CD4-positive, CD25-positive, alpha-beta regulatory T cell (primary cell): ENCODE measurements at regions not wholly inside any gene's neighbourhood (a gene's known extent, or its start where the extent isn't known, plus 50 kb on each side); places are given as distances from the start of the nearest gene placed in this dataset.

Experiments
- ATAC-seq, 2 donors: fragments of 150-1000 bp; cut with Tn5 transposase; one replicate each; pipeline ENCODE4 v1.10.0; 2021; ENCODE audit warnings: low read depth in 2 of 2, moderate number of reproducible peaks in 2 of 2, moderate library complexity in 1 of 2
- DNase-seq, 3 donors: peaks; one replicate each; pipeline versions ENCODE4 v3.0.0 to v3.0.0-alpha.2; 2012 to 2022; ENCODE audit warnings: mixed read lengths in 1 of 3
- H3K27ac ChIP-seq: one replicate; pipeline ENCODE4 v1.7.0; 2013; ENCODE audit warnings: mild to moderate bottlenecking, low read length; ENCODE audit not compliant: insufficient read depth, poor library complexity, severe bottlenecking
- H3K27me3 ChIP-seq: one replicate; pipeline ENCODE4 v1.7.0; 2013; ENCODE audit warnings: low read length; ENCODE audit not compliant: control insufficient read depth, insufficient read depth
- H3K36me3 ChIP-seq: one replicate; pipeline ENCODE4 v1.7.0; 2013; ENCODE audit warnings: mild to moderate bottlenecking, low read length, moderate library complexity; ENCODE audit not compliant: control insufficient read depth, insufficient read depth
- H3K4me1 ChIP-seq: 2 replicates; pipeline ENCODE4 v1.7.0; 2013; ENCODE audit warnings: mild to moderate bottlenecking, low read length; ENCODE audit not compliant: insufficient read depth, control insufficient read depth, poor library complexity, severe bottlenecking
- H3K4me3 ChIP-seq: one replicate; pipeline ENCODE4 v1.7.0; 2013; ENCODE audit warnings: low read depth, mild to moderate bottlenecking, low read length, moderate library complexity
- H3K9me3 ChIP-seq, 2 experiments: 1 replicate in 1 of 2; 2 replicates in 1 of 2; pipeline ENCODE4 v1.7.0; 2013; ENCODE audit warnings: low read length in 2 of 2, mild to moderate bottlenecking in 1 of 2, moderate library complexity in 1 of 2; ENCODE audit not compliant: control insufficient read depth in 2 of 2
- H3K27ac Mint-ChIP-seq, 3 donors: one replicate each; pipeline ENCODE4 v1.8.0; 2020 to 2022; ENCODE audit warnings: mild to moderate bottlenecking in 3 of 3, mixed read lengths in 3 of 3, moderate library complexity in 2 of 3
- H3K27me3 Mint-ChIP-seq: one replicate; pipeline ENCODE4 v1.8.0; 2022; ENCODE audit warnings: mild to moderate bottlenecking, mixed read lengths
- H3K36me3 Mint-ChIP-seq: one replicate; pipeline ENCODE4 v1.8.0; 2020; ENCODE audit warnings: mixed read lengths
- H3K4me1 Mint-ChIP-seq, 4 donors: one replicate each; pipeline ENCODE4 v1.8.0; 2020 to 2022; ENCODE audit warnings: mixed read lengths in 4 of 4, mild to moderate bottlenecking in 1 of 4
- H3K4me3 Mint-ChIP-seq, 4 donors: one replicate each; pipeline ENCODE4 v1.8.0; 2020 to 2022; ENCODE audit warnings: mild to moderate bottlenecking in 4 of 4, mixed read lengths in 4 of 4, moderate library complexity in 3 of 4
- H3K9me3 Mint-ChIP-seq, 7 donors: one replicate each; pipeline ENCODE4 v1.8.0; 2020 to 2022; ENCODE audit warnings: mixed read lengths in 7 of 7, mild to moderate bottlenecking in 3 of 7, moderate library complexity in 2 of 7

DNA sequence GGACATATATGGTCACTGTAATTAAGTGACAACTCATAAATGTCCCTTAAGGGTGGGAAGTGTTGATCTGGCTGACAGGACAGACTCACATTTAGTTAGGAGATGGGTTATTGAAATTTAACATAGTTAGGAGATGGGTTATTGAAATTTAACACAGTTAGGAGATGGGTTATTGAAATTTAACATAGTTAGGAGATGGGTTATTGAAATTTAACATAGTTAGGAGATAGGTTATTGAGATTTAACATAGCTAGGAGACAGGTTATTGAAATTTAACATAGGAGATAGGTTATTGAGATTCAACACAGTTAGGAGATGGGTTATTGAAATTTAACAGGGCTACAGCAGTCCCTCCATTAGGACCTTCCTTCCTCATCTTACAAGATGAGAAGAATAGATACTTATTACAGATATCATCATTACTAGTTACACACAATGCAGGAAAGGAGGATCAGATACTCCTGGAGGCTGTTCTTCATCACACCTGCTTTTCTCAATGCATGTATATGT lies 98.5 kb downstream of the MTNR1B start:
- Mint-ChIP-seq H3K27ac (no peak overlapping the region), H3K27me3 (peaks cover 15% of the 10 kb centered on the region), H3K36me3 (no peaks in the 10 kb centered on the region), H3K4me1 (no peaks in the 10 kb centered on the region), H3K4me3 (no peak overlapping the region), H3K9me3 (peaks cover 0 to under 1% (median 0%) of the 10 kb centered on the region in 7 donors)
- H3K4me3 ChIP-seq, result no peak overlapping the region
- H3K27ac ChIP-seq, result no peak overlapping the region
- DNase-seq (no peak), ATAC-seq (no peak)
- H3K4me1 ChIP-seq, result no peaks in the 10 kb centered on the region
- H3K9me3 ChIP-seq, result no peaks in the 10 kb centered on the region
- H3K27me3 ChIP-seq, result no peaks in the 10 kb centered on the region
- no peaks in the 10 kb centered on the region for H3K36me3 ChIP-seq

DNA sequence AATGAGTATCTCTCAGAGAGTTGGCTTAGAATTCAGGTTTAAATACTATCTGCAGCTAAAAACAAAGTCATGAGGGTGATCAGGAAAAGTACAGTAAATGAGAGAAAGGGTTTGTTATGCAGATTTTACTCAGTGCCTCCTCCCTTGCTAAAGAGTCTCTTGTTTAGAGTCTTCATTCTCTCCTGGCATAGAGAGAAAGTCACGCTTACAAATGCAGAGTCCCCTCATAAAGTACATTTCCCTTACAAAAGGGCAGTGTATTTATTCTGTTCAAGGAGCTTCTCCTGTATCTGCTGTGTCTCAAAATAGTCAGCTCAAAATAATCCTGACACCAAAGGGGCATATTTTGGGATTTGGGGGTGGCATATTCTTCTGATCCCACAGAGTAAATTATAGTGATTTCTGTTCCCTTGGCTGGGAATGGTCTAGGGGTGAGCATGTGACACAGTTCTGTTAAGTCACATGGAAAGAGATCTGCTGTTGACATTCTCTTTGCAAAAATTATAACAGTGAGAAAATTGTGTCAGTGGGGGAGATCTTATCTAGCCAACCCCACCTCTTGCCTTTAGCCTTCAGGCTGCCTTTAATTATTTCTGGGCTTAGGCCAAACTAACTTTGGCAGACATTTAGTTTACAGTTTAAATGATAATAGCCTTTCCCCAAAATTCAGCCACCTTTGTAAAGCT lies 102.9 kb downstream of the MTNR1B start:
- ATAC-seq, result no peak
- H3K4me1 Mint-ChIP-seq, result no peaks in the 10 kb centered on the region
- peaks cover 0 to 3% (median 2%) of the 10 kb centered on the region in 7 donors for H3K9me3 Mint-ChIP-seq
- H3K9me3 ChIP-seq, result no peaks in the 10 kb centered on the region
- no peaks in the 10 kb centered on the region for H3K4me1 ChIP-seq
- H3K36me3 ChIP-seq, result no peaks in the 10 kb centered on the region
- no peak overlapping the region for H3K27ac ChIP-seq
- H3K27ac Mint-ChIP-seq, result no peak overlapping the region
- DNase-seq, result no peak
- peaks cover 9% of the 10 kb centered on the region for H3K27me3 Mint-ChIP-seq
- no peaks in the 10 kb centered on the region for H3K36me3 Mint-ChIP-seq
- no peaks in the 10 kb centered on the region for H3K27me3 ChIP-seq
- no peak overlapping the region for H3K4me3 Mint-ChIP-seq
- no peak overlapping the region for H3K4me3 ChIP-seq

DNA sequence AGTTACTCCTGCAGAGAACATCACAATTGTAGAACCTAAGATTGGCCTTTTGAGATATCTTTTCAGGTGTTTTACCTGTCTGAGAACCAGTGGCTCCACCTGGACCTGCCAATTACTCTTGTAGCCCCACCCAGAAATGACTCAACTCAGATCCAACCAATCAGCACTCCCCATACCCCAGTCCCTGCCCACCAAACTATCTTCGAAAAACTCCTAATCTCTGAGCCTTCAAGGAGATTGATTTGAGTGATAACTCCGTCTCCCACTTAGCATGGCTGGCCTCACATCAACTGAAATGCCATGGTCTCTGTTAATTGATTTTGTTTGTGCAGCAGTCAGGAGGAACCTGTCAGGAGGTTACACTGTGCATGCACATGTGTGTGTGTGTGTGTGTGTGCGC lies 103.6 kb downstream of the MTNR1B start:
- H3K4me3 Mint-ChIP-seq, result no peak overlapping the region
- H3K27me3 Mint-ChIP-seq, result peaks cover 9% of the 10 kb centered on the region
- no peak overlapping the region for H3K27ac Mint-ChIP-seq
- no peaks in the 10 kb centered on the region for H3K36me3 ChIP-seq
- no peak overlapping the region for H3K27ac ChIP-seq
- no peak overlapping the region for H3K4me3 ChIP-seq
- ATAC-seq, result no peak
- peaks cover 2% of the 10 kb centered on the region for H3K27me3 ChIP-seq
- H3K4me1 Mint-ChIP-seq, result no peaks in the 10 kb centered on the region
- DNase-seq, result no peak
- no peaks in the 10 kb centered on the region for H3K4me1 ChIP-seq
- H3K36me3 Mint-ChIP-seq, result no peaks in the 10 kb centered on the region
- peaks cover 0 to 3% (median 2%) of the 10 kb centered on the region in 7 donors for H3K9me3 Mint-ChIP-seq
- H3K9me3 ChIP-seq, result no peaks in the 10 kb centered on the region

DNA sequence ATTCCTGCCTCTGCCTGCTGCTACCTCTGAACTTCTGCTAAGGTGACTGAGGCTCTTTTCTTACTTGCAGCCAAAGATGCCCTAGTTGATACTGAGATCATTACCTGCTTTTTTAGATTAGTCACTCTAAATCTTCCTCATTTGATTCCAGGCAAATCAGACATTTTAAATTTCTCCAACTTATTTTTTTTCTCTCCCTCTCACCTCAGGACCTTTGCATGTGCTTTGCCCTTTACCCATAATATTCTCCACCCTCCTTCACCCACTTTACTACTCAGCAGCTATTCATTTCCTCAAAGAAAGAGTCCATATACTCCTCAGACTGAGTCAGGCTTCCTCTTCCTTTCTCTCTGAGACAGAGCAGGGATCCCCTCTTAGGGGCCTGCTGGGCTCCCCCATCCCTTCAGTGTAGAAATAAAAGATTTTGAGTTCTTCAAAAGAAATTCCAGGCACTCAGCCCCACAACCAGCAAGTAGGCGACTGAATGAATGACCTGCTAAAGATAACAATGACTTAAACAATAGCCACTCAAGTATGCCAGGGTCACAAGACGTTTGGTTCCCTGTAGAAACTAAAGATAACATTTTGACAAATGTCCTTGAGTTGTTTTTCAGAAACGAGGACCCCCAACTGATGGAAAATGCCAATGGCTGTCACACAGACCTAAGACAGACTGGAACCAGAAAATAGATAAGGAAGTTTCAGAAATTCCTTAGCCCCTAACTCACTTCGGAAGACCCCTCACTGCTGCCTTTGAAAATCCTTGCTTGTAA lies 104.2 kb downstream of the MTNR1B start:
- H3K9me3 ChIP-seq, result no peaks in the 10 kb centered on the region
- Mint-ChIP-seq H3K36me3 (no peaks in the 10 kb centered on the region), H3K4me1 (no peaks in the 10 kb centered on the region), H3K9me3 (peaks cover 0 to 3% (median 2%) of the 10 kb centered on the region in 7 donors), H3K27me3 (peaks cover 9% of the 10 kb centered on the region), H3K4me3 (no peak overlapping the region), H3K27ac (no peak overlapping the region)
- no peak overlapping the region for H3K4me3 ChIP-seq
- no peak for DNase-seq
- no peak overlapping the region for H3K27ac ChIP-seq
- no peaks in the 10 kb centered on the region for H3K36me3 ChIP-seq
- ATAC-seq, result no peak
- H3K27me3 ChIP-seq, result peaks cover 2% of the 10 kb centered on the region
- no peaks in the 10 kb centered on the region for H3K4me1 ChIP-seq

DNA sequence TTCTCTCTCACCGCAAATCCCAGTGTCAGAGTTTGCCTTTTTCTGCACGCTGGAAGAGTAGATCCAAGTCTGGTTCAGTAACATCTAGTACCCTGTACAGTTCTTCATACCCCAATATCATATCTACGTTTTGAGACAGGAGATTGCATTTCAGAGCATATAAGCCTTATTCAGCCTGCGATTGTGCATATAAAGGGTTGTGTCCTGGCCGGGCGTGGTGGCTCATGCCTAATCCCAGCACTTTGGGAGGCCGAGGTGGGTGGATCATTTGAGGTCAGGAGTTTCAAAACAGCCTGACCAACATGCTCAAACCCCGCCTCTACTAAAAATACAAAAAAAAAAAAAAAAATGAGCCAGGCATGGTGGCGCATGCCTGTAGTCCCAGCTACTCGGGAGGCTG lies 104.9 kb downstream of the MTNR1B start:
- peaks cover 0 to 3% (median 2%) of the 10 kb centered on the region in 7 donors for H3K9me3 Mint-ChIP-seq
- H3K4me1 Mint-ChIP-seq, result no peaks in the 10 kb centered on the region
- peaks cover 9% of the 10 kb centered on the region for H3K27me3 Mint-ChIP-seq
- no peak overlapping the region for H3K4me3 ChIP-seq
- H3K27me3 ChIP-seq, result peaks cover 2% of the 10 kb centered on the region
- H3K4me1 ChIP-seq, result no peaks in the 10 kb centered on the region
- no peaks in the 10 kb centered on the region for H3K9me3 ChIP-seq
- no peaks in the 10 kb centered on the region for H3K36me3 ChIP-seq
- ATAC-seq (no peak), DNase-seq (no peak)
- H3K4me3 Mint-ChIP-seq, result no peak overlapping the region
- H3K27ac Mint-ChIP-seq, result no peak overlapping the region
- H3K27ac ChIP-seq, result no peak overlapping the region
- no peaks in the 10 kb centered on the region for H3K36me3 Mint-ChIP-seq

DNA sequence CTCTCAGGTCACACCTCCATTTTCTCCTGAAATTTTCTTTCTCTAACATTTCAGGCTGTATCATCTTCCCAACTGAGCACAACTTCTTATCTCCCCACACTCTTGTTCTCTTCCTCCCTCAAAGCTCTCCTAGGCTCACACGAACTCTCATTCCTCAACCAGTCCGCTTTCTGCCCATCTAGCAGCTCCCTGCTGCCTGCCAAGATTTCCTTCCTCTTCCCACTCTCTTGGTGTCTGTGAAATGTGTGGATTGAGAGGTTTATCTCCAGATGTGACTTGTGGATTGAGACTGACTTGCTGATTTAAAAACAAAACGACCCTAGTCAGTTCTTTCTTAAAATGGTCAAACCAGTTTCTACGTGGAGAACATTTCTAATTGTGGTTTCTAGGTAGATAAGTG lies 106.3 kb downstream of the MTNR1B start:
- H3K4me3 Mint-ChIP-seq, result no peak overlapping the region
- H3K27ac ChIP-seq, result no peak overlapping the region
- H3K36me3 ChIP-seq, result no peaks in the 10 kb centered on the region
- peaks cover 8% of the 10 kb centered on the region for H3K27me3 Mint-ChIP-seq
- H3K4me3 ChIP-seq, result no peak overlapping the region
- no peaks in the 10 kb centered on the region for H3K4me1 ChIP-seq
- peaks cover 0 to 3% (median 2%) of the 10 kb centered on the region in 7 donors for H3K9me3 Mint-ChIP-seq
- no peaks in the 10 kb centered on the region for H3K36me3 Mint-ChIP-seq
- H3K9me3 ChIP-seq, result no peaks in the 10 kb centered on the region
- no peaks in the 10 kb centered on the region for H3K4me1 Mint-ChIP-seq
- DNase-seq (no peak), ATAC-seq (no peak)
- H3K27me3 ChIP-seq, result peaks cover 2% of the 10 kb centered on the region
- H3K27ac Mint-ChIP-seq, result no peak overlapping the region

DNA sequence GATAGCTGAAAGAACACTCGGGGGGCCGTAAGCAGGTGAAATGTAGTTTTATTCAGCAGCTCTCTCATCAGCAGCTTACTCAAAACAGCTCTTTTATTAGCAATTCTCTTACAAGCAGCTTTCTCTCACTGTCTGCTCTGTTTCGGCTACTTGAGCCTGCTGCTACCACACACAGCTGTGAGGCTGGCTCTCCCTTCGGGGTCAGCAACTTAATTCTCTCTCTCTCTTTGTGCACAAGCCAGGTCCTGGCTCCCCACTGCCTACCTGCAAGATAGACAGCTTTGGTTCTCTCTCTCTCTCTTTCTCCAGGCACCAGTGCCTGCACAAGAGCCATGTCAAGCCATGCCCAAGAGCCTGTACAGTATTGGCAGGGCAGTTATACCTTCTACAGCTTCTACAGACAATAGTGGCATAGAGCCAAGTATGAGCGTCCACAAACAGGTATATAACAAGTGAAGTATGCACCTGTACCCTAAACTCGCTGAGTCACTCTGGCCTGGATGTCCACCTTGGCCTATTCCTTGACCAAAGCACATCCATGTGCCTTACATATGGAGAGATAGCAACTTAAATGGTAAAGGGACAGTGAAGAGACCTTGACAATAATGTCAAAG lies 110.8 kb downstream of the MTNR1B start:
- Mint-ChIP-seq H3K4me1 (no peaks in the 10 kb centered on the region), H3K9me3 (peaks cover 0 to 5% (median 0%) of the 10 kb centered on the region in 7 donors), H3K4me3 (no peak overlapping the region), H3K36me3 (no peaks in the 10 kb centered on the region), H3K27ac (no peak overlapping the region), H3K27me3 (peaks cover 9% of the 10 kb centered on the region)
- H3K9me3 ChIP-seq, result no peaks in the 10 kb centered on the region
- H3K4me3 ChIP-seq, result no peak overlapping the region
- H3K36me3 ChIP-seq, result no peaks in the 10 kb centered on the region
- no peaks in the 10 kb centered on the region for H3K4me1 ChIP-seq
- no peak for DNase-seq
- peaks cover 2% of the 10 kb centered on the region for H3K27me3 ChIP-seq
- no peak for ATAC-seq
- no peak overlapping the region for H3K27ac ChIP-seq
